Tibial artery (tissue), 4 donors: ENCODE measurements at regions not wholly inside any gene's neighbourhood (a gene's known extent, or its start where the extent isn't known, plus 50 kb on each side); places are given as distances from the start of the nearest gene placed in this dataset.

Experiments
- DNase-seq, 2 donors: peaks; one replicate each; pipeline ENCODE4 v3.0.0-alpha.2; 2019
- H3K27ac ChIP-seq, 2 donors: fragments of 200-600 bp; sonication (generic) in 1 of 2; 1 replicate in 1 of 2; 2 replicates in 1 of 2; pipeline ENCODE4 v1.5.1; 2018 to 2019; ENCODE audit warnings: mild to moderate bottlenecking in 1 of 2
- H3K27me3 ChIP-seq, 2 donors: fragments of 200-600 bp; sonication (generic) in 1 of 2; one replicate each; pipeline versions ENCODE4 v1.5.1 to v1.6.0; 2016 to 2019
- H3K36me3 ChIP-seq, 3 donors: fragments of 200-600 bp; sonication (generic) in 2 of 3; one replicate each; pipeline ENCODE4 v1.5.1; 2016 to 2019; ENCODE audit warnings: mild to moderate bottlenecking in 2 of 3
- H3K4me1 ChIP-seq, 4 donors: fragments of 200-600 bp; sonication (generic) in 2 of 4; 1 replicate in 3 of 4; 2 replicates in 1 of 4; pipeline ENCODE4 v1.5.1; 2016 to 2019
- H3K4me3 ChIP-seq, 2 donors: fragments of 200-600 bp; sonication (generic) in 1 of 2; 1 replicate in 1 of 2; 2 replicates in 1 of 2; pipeline ENCODE4 v1.5.1; 2018 to 2019; ENCODE audit warnings: mild to moderate bottlenecking in 2 of 2
- H3K9me3 ChIP-seq, 3 donors: fragments of 200-600 bp; sonication (generic) in 1 of 3; one replicate each; pipeline ENCODE4 v1.5.1; 2016 to 2019
- CTCF ChIP-seq, 2 experiments: fragments of 200-600 bp in 1 of 2; fragments of 450-650 bp in 1 of 2; IDR thresholded peaks; one replicate each; pipeline ENCODE4 v1.5.1; 2017 to 2019; ENCODE audit warnings: antibody characterized with exemption in 2 of 2, mild to moderate bottlenecking in 1 of 2, moderate library complexity in 1 of 2
- intact Hi-C: fragments of 100-400 bp; cut with DNase I; formaldehyde crosslinking; loops from one replicate; pipeline ENCODE4 v1.15.0; 2023; ENCODE audit warnings: low total_unique reads

- H3K27ac ChIP-seq: no peak overlapping the region
- H3K36me3 ChIP-seq: no peaks in the 10 kb centered on the region
- H3K4me3 ChIP-seq: no peak overlapping the region
- H3K4me1 ChIP-seq: no peaks in the 10 kb centered on the region
- no peaks in the 10 kb centered on the region for H3K27me3 ChIP-seq
- peaks cover 2 to 43% (median 12%) of the 10 kb centered on the region in 3 donors for H3K9me3 ChIP-seq
- TF ChIP-seq CTCF (IDR thresholded peaks at IDR 0.05): no peak
- intact Hi-C loops: no loop called here
- no peak for DNase-seq
These were observed 1577.5 kb downstream of the UQCRFS1 start for GRCh38 chr19:27635401-27635800.

- H3K9me3 ChIP-seq: peaks cover 0 to 94% (median 78%) of the 10 kb centered on the region in 3 donors
- H3K36me3 ChIP-seq: no peaks in the 10 kb centered on the region
- no peak for TF ChIP-seq CTCF (IDR thresholded peaks at IDR 0.05)
- no peak overlapping the region for H3K27ac ChIP-seq
- no peaks in the 10 kb centered on the region for H3K4me1 ChIP-seq
- H3K4me3 ChIP-seq: no peak overlapping the region
- intact Hi-C loops: no loop called here
- no peaks in the 10 kb centered on the region for H3K27me3 ChIP-seq
- DNase-seq: no peak
These were observed 1594.9 kb downstream of the UQCRFS1 start for GRCh38 chr19:27618006-27618405.

- Histone ChIP-seq H3K27ac (no peak overlapping the region), H3K4me1 (no peaks in the 10 kb centered on the region), H3K27me3 (no peaks in the 10 kb centered on the region), H3K36me3 (no peaks in the 10 kb centered on the region), H3K9me3 (peaks cover 4 to 48% (median 32%) of the 10 kb centered on the region in 3 donors), H3K4me3 (no peak overlapping the region)
- DNase-seq: no peak
- no peak for TF ChIP-seq CTCF (IDR thresholded peaks at IDR 0.05)
- intact Hi-C loops: no loop called here
These were observed 1632.0 kb downstream of the UQCRFS1 start for GRCh38 chr19:27580906-27581305.
